Loucy (cell line): ENCODE measurements at regions not wholly inside any gene's neighbourhood (a gene's known extent, or its start where the extent isn't known, plus 50 kb on each side); places are given as distances from the start of the nearest gene placed in this dataset.

Source experiments
- H2AFZ ChIP-seq: fragments of 200-600 bp; sonication (generic); 2 replicates; pipeline ENCODE4 v1.6.0; 2016; ENCODE audit warnings: antibody characterized with exemption, mild to moderate bottlenecking, low read length, moderate library complexity
- H3F3A ChIP-seq: fragments of 200-600 bp; 2 replicates; pipeline ENCODE4 v1.6.0; 2016; ENCODE audit warnings: antibody characterized with exemption, low read depth, mild to moderate bottlenecking
- H3K27me3 ChIP-seq: fragments of 200-600 bp; sonication (generic); 2 replicates; pipeline ENCODE4 v1.6.1; 2014; ENCODE audit warnings: low read length, mild to moderate bottlenecking; ENCODE audit not compliant: insufficient read depth, poor library complexity, severe bottlenecking
- H3K36me3 ChIP-seq: fragments of 200-600 bp; sonication (generic); 2 replicates; pipeline ENCODE4 v1.6.1; 2016; ENCODE audit warnings: low read length; ENCODE audit not compliant: insufficient read depth
- H3K4me1 ChIP-seq: fragments of 200-600 bp; sonication (generic); 2 replicates; pipeline ENCODE4 v1.5.1; 2014; ENCODE audit warnings: low read length, mild to moderate bottlenecking; ENCODE audit not compliant: insufficient read depth, poor library complexity, severe bottlenecking
- H3K4me2 ChIP-seq: fragments of 200-600 bp; sonication (generic); 2 replicates; pipeline ENCODE4 v1.6.0; 2014; ENCODE audit warnings: antibody characterized with exemption, low read length, low read depth, mild to moderate bottlenecking; ENCODE audit not compliant: poor library complexity, severe bottlenecking
- H3K4me3 ChIP-seq: fragments of 200-600 bp; sonication (generic); 2 replicates; pipeline ENCODE4 v1.5.1; 2014; ENCODE audit warnings: low read length, mild to moderate bottlenecking, mixed read lengths; ENCODE audit not compliant: poor library complexity, severe bottlenecking
- H3K79me2 ChIP-seq: fragments of 200-600 bp; sonication (generic); 2 replicates; pipeline ENCODE4 v1.6.1; 2014; ENCODE audit warnings: low read length; ENCODE audit not compliant: insufficient read depth
- H3K9ac ChIP-seq: fragments of 200-600 bp; sonication (generic); 2 replicates; pipeline ENCODE4 v1.6.0; 2014; ENCODE audit warnings: mild to moderate bottlenecking, low read depth, low read length, moderate library complexity; ENCODE audit not compliant: poor library complexity, severe bottlenecking
- H3K9me2 ChIP-seq: fragments of 200-600 bp; sonication (generic); replicated peaks from 2 replicates; pipeline ENCODE4 v1.6.1; 2016; ENCODE audit warnings: low read depth, low read length, mixed read lengths
- H3K9me3 ChIP-seq: fragments of 200-600 bp; sonication (generic); 2 replicates; pipeline ENCODE4 v1.6.1; 2014; ENCODE audit warnings: mild to moderate bottlenecking, antibody characterized with exemption, low read length, low read depth; ENCODE audit not compliant: insufficient read depth
- H4K20me1 ChIP-seq: fragments of 200-600 bp; sonication (generic); 2 replicates; pipeline ENCODE4 v1.6.0; 2014; ENCODE audit warnings: antibody characterized with exemption, low read length, mild to moderate bottlenecking; ENCODE audit not compliant: insufficient read depth, poor library complexity, severe bottlenecking
- CTCF ChIP-seq: fragments of 200-600 bp; sonication (generic); conservative IDR thresholded peaks from 2 replicates; pipeline ENCODE4 v1.5.1; 2014; ENCODE audit warnings: mild to moderate bottlenecking, antibody characterized with exemption, low read length
- EZH2phosphoT487 ChIP-seq: fragments of 200-600 bp; IDR thresholded peaks from 2 replicates; pipeline ENCODE4 v1.6.1; 2018; ENCODE audit warnings: antibody characterized with exemption, mild to moderate bottlenecking, moderate library complexity, borderline replicate concordance

- Histone ChIP-seq H3K4me2 (no peak overlapping the region), H3K27me3 (no peaks in the 10 kb centered on the region), H3K9me2 (no peaks in the 10 kb centered on the region), H3K9me3 (no peaks in the 10 kb centered on the region), H3K79me2 (no peaks in the 10 kb centered on the region), H4K20me1 (no peaks in the 10 kb centered on the region), H3K36me3 (no peaks in the 10 kb centered on the region), H2AFZ (no peak overlapping the region), H3K4me1 (no peaks in the 10 kb centered on the region), H3F3A (no peaks in the 10 kb centered on the region), H3K4me3 (no peak overlapping the region), H3K9ac (no peak overlapping the region)
- TF ChIP-seq CTCF = no peak
Observed at GRCh38 chr3:165549665-165550064, 287.6 kb downstream of the BCHE start.

- no peaks in the 10 kb centered on the region for H3K9me3 ChIP-seq
- no peaks in the 10 kb centered on the region for H4K20me1 ChIP-seq
- no peaks in the 10 kb centered on the region for H3K9me2 ChIP-seq
- no peak overlapping the region for H3K4me3 ChIP-seq
- no peak for TF ChIP-seq CTCF
- TF ChIP-seq EZH2phosphoT487 = no peak
- H3K36me3 ChIP-seq = no peaks in the 10 kb centered on the region
- no peaks in the 10 kb centered on the region for H3K79me2 ChIP-seq
- H3K4me1 ChIP-seq = no peaks in the 10 kb centered on the region
- H3K9ac ChIP-seq = no peak overlapping the region
- no peaks in the 10 kb centered on the region for H3K27me3 ChIP-seq
- no peak overlapping the region for H2AFZ ChIP-seq
- H3F3A ChIP-seq = no peaks in the 10 kb centered on the region
- no peak overlapping the region for H3K4me2 ChIP-seq
Observed at GRCh38 chr3:165549037-165549436, 288.2 kb downstream of the BCHE start.

- no peaks in the 10 kb centered on the region for H3K36me3 ChIP-seq
- no peaks in the 10 kb centered on the region for H3K9me3 ChIP-seq
- H4K20me1 ChIP-seq = no peaks in the 10 kb centered on the region
- no peak overlapping the region for H3K4me3 ChIP-seq
- TF ChIP-seq CTCF = no peak
- TF ChIP-seq EZH2phosphoT487 = no peak
- H3K27me3 ChIP-seq = no peaks in the 10 kb centered on the region
- H3K4me2 ChIP-seq = no peak overlapping the region
- no peak overlapping the region for H2AFZ ChIP-seq
- no peaks in the 10 kb centered on the region for H3K79me2 ChIP-seq
- H3K9me2 ChIP-seq = no peaks in the 10 kb centered on the region
- no peaks in the 10 kb centered on the region for H3F3A ChIP-seq
- no peaks in the 10 kb centered on the region for H3K4me1 ChIP-seq
- no peak overlapping the region for H3K9ac ChIP-seq
Observed at GRCh38 chr3:165545059-165545458, 292.2 kb downstream of the BCHE start.
